NCI-H146 treated with DMSO at 0.1 percent for 48 hours (cell line): ENCODE measurements at regions not wholly inside any gene's neighbourhood (a gene's known extent, or its start where the extent isn't known, plus 50 kb on each side); places are given as distances from the start of the nearest gene placed in this dataset.

ENCODE experiments used
- DNase-seq: peaks from one replicate; lab custom pipeline; 2025; ENCODE audit not compliant: unreplicated experiment; lab: John Stamatoyannopoulos, UW

GRCh38 chr7:68321776-68322496 is 1276.3 kb upstream of the AUTS2 start:
- DNase-seq: no peak

- DNase-seq: no peak
These were observed 1273.7 kb upstream of the AUTS2 start for GRCh38 chr7:68324621-68325020.

- DNase-seq: no peak
These were observed 1264.1 kb upstream of the AUTS2 start for GRCh38 chr7:68334216-68334615.

GRCh38 chr7:68334636-68335272 is 1263.5 kb upstream of the AUTS2 start:
- DNase-seq: no peak

GRCh38 chr7:68336594-68336993 is 1261.7 kb upstream of the AUTS2 start:
- DNase-seq: no peak

- no peak for DNase-seq
These were observed 1249.9 kb upstream of the AUTS2 start for GRCh38 chr7:68348401-68348800.

GRCh38 chr7:68362745-68363518 is 1235.3 kb upstream of the AUTS2 start:
- DNase-seq: no peak

GRCh38 chr7:68364886-68365625 is 1233.2 kb upstream of the AUTS2 start:
- DNase-seq: no peak

- DNase-seq: no peak
These were observed 1226.3 kb upstream of the AUTS2 start for GRCh38 chr7:68371985-68372384.

GRCh38 chr7:68376131-68376661 is 1222.1 kb upstream of the AUTS2 start:
- DNase-seq: no peak

- no peak for DNase-seq
These were observed 1216.5 kb upstream of the AUTS2 start for GRCh38 chr7:68381731-68382130.

GRCh38 chr7:68384581-68384980 is 1213.7 kb upstream of the AUTS2 start:
- DNase-seq: no peak

GRCh38 chr7:68393051-68393450 is 1205.2 kb upstream of the AUTS2 start:
- peak; percentile 80 for DNase-seq

GRCh38 chr7:68394131-68394530 is 1204.1 kb upstream of the AUTS2 start:
- no peak for DNase-seq

- no peak for DNase-seq
These were observed 1198.2 kb upstream of the AUTS2 start for GRCh38 chr7:68399991-68400590.

- DNase-seq: no peak
These were observed 1197.5 kb upstream of the AUTS2 start for GRCh38 chr7:68400783-68401182.

GRCh38 chr7:68401313-68401712 is 1197.0 kb upstream of the AUTS2 start:
- no peak for DNase-seq

GRCh38 chr7:68406480-68406879 is 1191.8 kb upstream of the AUTS2 start:
- no peak for DNase-seq

- DNase-seq: no peak
These were observed 1190.8 kb upstream of the AUTS2 start for GRCh38 chr7:68407460-68407859.

GRCh38 chr7:68408873-68409272 is 1189.4 kb upstream of the AUTS2 start:
- DNase-seq: no peak

- no peak for DNase-seq
These were observed 1188.4 kb upstream of the AUTS2 start for GRCh38 chr7:68409851-68410250.
